Tongue (tissue), 1 donor: ENCODE measurements at regions not wholly inside any gene's neighbourhood (a gene's known extent, or its start where the extent isn't known, plus 50 kb on each side); places are given as distances from the start of the nearest gene placed in this dataset.
"Not testable (repeated sequence)": the region's sequence is repeated elsewhere in the genome, so short reads cannot be mapped to it uniquely, and the experiment has no call there.

ENCODE experiments used
- DNase-seq: peaks from one replicate; pipeline ENCODE4 v3.0.0-alpha.2; 2015

DNA sequence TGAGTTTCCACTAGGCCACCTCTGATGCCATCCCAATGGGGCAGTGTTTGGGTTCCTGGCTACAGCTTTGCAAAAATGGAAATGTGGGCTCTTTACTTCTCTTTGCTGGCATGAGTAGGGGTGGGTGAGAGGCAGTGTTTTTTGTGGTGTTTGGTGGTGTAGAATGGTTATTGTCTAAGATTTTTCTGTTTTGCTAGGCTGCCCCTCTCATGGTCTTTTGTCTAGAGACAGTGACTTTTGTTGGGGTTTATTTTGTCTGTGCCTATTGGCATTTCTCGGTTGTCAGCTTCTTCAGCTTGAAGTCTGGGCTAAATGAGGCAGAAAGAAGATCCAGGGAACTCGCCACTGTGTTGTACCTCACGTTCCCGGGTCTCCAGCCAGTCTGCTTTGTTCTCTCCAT, 112.1 kb downstream of the CENPF start:
- DNase-seq, result no peak

DNA sequence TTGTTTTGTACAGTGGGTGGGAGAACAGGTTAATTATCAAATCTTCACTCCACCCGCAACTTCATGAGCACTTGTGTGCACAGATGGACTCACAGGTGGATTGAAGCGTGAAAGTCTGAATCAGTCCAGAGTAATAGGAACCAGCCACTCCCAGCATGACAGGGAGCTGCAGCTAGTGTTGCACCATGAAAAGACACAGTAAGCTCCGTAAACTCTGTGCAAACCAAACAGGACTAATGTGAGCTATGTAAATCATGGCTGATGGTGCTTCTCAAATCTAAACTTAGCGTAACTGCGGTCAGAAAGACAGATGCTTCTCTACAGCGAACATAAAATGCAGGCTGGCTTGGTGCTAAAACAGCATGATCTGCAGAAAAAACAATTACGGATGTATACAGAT, 114.4 kb downstream of the CENPF start:
- peak; percentile 32 for DNase-seq

DNA sequence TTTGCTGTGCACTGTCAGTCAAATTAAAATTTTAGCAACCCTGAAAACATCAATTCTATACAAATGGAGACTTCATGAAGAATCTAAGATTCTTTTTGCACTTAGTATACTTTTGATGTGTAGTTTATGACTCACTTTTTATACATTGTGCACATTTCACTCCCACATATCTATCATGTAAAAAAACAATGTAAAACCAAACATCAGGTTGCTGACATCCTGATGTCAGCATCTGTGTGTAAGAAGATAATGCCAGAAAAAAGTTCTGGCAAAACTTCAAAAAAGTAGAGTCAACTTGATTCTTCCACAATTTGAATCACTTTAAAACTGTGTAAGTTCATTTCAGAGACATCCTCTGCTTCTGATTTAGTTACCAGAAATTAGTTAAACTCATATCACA, 115.7 kb downstream of the CENPF start:
- DNase-seq, result no peak

DNA sequence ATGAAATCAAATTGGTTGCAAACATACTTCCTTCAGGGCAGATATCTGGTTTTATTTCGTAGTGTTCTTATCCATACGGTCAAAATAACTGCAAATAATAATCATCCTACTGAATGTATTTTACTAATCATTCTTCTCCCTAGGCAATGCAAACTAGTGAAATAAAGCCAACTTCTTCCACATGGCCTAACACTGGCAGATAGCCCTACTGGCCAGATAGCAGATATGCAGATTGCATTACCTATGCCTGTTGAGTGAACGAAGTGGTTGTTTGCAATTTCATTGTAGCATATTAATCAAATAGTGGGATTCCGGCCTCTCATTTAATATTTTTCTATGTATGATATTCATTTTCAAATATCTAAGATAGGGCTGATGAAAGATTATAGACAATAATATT, 116.2 kb downstream of the CENPF start:
- DNase-seq, result no peak

DNA sequence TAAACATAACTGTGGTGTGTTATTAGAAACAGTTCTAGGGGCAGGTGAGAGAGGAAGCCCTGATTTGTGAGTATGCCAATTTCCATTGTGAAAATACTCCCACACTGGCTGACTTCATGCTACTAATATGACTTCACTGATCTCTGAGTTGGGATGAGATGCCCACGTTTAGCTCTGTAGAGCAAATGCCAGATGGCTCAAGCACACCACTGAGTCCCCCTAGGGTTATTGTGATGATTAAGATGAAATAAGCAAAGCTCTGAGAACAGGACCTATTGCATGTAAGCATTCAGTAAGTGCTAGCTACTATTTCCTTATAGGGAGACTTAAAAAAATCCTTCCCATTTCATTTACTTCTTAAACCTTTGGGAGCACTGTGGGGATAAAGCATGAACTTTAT, 117.6 kb downstream of the CENPF start:
- DNase-seq, result no peak

DNA sequence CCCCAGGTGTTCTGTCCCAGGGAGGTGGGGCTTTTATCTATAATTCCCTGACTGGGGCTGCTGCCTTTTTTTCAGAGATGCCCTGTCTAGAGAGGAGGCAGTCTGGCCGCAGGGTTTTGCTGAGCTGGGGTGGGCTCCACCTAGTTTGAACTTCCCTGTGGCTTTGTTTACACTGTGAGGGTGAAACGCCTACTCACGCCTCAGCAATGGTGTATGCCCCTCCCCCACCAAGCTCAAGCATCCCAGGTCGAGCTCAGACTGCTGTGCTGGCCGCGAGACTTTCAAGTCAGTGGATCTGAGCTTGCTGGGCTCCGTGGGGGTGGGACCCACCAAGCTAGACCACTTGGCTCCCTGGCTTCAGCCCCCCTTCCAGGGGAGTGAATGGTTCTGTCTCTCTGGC, 124.3 kb downstream of the CENPF start:
- no peak for DNase-seq

DNA sequence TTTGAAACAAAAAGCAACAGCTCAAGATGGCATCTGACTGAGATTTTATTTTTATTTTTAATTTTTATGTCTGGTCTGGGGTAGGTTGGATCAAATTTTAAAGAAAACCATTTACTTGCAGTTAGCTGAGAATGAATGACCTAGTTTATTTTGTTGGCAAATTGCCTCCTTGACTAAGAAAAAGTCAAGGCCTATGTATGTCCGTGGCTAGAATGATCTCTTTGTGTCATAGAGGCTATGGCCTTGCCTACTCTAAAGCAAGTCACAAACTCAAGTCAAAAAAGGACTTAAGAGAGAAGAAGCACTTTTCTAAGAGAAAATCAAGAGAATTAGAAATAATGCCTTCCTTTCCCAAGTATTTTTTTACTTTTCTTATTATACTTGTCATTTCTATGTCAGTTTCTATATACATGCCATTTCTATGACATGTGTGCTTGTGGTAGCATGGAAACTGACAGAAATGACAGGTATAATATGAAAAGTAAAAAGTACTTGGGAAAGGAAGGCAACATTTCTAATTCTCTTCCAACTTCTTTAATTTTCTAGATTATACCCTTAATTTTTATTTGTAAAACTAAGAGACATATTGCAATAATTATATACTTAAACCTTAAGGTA, 136.7 kb downstream of the CENPF start:
- peak; percentile 14 for DNase-seq

DNA sequence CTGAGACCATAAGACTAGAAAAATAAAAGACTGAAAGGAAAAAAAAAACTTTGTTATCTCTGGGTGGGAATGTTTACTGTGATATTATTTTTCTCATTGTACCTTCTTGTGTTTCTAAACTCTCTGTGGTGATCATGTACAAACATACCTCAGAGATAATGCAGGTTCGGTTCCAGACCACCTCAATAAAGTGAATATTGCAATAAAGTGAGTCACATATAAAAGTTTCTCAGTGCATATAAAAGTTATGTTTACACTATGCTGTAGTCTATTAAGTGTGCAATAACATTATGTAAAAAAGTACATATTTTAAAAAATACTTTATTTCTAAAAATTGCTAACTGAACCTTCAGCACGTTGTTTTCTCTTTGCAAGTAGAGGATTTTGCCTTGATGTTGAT, 137.5 kb downstream of the CENPF start:
- no peak for DNase-seq

DNA sequence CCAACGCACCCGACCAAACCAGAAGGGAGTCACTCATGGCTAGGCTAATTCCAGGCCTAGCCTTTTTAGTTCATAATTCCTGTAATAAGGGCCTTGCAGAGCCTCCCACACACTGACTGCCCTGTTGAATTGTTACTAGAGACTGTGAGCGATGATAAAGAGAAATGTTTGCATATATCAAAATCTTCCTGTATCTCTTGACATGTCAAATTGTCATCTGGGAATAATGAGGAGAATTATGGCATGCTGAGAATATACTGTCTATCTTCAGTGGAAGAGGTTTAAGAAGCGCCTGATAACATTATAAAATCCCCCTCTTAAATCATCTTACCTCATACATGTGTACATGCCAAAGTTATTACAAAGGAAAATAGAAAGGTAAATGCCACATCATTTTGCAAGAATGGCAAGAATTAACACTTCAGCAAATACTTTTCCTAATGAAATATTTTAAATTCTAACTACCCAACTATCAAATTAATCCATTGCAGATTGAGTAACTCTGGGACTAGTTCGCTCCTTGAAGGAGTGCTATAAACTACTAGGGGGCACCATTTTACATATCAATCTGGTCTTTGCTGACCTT, 144.1 kb downstream of the CENPF start:
- no peak for DNase-seq

DNA sequence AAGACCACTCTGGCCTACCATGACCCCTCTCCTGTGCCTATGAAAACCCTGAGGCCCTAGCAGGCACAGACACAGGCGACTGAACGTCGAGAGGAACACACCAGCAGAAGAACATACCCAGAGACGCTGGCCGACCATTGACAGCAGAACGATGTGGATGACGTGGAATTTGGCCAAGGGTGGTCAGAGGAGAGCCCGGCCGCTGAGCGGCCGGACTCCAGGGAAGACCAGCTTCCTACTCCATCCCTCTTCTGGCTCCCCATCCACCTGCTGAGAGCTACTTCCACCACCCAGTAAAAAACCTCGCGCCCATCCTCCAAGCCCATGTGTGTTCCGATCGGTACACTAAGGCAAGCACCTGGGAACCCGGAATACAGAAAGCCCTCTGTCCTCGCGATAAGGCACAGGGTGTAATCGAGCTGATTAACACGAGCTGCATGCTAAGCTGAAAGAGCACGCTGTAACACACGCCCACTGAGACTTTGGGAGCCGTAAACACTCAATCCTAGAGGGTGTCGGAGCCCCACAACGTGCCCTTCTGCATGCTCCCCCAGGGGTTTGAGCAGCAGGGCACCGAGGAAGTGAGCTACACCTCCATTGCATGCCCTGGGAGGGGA, 150.3 kb downstream of the CENPF start:
- no peak for DNase-seq

DNA sequence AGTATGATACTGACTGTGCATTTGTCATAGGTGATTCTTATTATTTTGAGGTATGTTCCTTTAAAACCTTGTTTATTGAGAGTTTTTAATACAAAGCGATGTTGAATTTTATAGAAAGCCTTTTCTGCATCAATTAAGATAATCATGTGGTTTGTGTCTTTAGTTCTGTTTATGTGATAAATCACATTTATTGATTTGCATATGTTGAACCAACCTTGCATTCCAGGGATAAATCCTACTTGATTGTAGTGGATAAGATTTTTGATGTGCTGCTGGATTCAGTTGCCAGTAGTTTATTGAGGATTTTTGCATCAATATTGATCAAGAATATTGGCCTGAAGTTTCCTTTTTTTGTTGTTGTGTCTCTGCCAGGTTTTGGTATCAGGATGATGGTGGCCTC, 158.0 kb downstream of the CENPF start:
- no peak for DNase-seq

DNA sequence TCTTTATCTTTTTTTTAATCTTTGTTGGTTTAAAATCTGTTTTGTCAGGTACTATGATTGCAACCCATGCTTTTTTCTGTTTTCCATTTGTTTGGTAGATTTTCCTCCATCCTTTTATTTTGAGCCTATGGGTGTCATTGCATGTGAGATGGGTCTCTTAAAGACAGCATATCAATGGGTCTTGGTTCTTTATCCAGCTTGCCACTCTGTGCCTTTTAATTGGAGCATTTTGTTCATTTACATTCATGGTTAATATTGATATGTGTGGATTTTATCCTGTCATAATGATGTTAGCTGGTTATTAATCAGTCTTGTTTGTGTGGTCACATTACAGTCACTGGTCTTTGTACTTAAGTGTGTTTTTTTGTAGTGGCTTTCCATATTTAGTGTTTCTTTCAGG, 159.9 kb downstream of the CENPF start:
- no peak for DNase-seq

DNA sequence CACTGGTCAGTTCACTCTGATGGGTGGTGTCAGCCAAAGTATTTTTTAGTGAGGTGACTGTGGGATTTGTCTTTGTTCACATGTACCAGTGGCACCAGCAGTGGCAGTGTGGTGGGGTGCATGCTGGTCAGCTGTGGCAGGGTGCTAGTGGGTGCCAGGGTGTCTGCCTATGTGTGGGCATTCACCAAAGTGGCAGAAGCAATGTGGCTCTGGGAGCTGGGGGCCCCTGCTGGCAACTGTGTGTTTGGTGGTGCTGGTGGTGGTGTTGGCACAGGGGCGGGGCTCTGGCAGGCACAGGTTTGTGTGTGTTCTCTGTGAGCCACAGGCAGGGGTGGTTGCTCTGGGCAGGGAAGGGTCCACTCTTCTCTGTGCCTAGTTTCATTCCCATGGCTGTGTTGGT, 161.5 kb downstream of the CENPF start:
- no peak for DNase-seq

DNA sequence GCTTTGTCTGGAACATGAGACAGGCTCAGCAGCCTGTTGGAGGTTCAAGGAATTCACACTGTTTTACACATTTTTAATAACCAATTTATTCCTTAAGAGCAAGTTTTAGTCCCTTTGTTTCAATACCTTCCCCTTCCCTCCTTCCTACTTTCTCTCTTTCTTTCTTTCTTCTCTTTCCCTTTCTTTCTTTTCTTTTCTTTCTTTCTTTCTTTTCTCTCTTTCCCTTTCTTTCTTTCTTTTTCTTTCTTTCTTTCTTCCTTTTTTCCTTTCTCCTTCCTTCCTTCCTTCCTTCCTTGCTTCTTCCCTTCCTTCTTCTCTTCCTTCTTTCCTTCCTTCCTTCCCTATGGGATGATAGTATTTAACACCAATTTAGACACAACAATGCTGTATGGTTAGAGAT, 164.2 kb downstream of the CENPF start:
- DNase-seq, result no peak

DNA sequence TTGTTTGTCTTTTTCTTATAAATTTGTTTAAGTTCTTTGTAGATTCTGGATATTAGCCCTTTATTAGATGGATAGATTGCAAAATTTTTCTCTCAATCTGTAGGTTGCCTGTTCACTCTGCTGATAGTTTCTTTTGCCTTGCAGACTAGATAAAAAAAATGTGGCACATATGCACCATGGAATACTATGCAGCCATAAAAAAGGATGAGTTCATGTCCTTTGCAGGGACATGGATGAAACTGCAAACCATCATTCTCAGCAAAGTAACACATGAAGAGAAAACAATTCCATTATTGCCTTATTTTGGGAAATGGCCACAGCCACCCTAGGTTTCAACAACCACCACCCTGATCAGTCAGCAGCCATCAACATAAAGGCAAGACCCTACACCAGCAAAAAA, 166.7 kb downstream of the CENPF start:
- DNase-seq, result not testable (repeated sequence)

DNA sequence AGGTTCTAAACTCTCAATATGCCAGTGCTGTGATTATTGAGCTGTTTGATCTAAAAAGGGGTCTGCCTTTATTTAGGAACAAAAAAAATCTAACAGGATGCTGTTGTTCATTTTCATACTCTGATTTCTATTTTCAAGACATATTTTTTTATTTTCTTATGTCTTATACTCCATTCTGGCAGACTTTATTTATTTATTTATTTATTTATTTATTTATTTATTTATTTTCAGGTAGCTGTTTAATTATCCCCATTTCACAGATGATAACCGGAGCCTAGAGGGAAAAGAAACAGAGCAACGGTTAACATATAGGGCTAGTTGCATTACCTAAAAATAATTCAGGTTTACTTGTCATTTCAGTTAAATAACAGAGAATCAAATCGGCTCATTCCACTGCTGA, 174.4 kb downstream of the CENPF start:
- DNase-seq, result no peak

DNA sequence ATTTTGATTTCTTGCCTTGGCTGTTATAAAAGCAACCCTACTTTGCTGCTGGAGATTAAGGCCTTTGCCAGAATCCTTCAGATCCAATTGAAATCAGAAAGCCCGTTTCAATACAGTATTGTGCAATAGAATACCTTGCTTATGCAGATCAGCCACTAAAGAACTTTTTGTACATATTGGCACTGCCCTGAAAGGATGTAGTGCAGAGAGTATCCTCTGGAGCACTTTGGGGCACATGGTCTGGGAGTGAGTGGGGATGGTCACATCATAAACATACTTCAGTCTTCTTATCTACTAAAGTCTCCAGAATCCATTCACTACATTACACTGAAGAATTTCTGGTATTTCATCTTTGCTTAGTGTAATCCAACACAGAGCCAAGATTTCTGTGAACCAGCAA, 189.0 kb downstream of the CENPF start:
- DNase-seq, result no peak

DNA sequence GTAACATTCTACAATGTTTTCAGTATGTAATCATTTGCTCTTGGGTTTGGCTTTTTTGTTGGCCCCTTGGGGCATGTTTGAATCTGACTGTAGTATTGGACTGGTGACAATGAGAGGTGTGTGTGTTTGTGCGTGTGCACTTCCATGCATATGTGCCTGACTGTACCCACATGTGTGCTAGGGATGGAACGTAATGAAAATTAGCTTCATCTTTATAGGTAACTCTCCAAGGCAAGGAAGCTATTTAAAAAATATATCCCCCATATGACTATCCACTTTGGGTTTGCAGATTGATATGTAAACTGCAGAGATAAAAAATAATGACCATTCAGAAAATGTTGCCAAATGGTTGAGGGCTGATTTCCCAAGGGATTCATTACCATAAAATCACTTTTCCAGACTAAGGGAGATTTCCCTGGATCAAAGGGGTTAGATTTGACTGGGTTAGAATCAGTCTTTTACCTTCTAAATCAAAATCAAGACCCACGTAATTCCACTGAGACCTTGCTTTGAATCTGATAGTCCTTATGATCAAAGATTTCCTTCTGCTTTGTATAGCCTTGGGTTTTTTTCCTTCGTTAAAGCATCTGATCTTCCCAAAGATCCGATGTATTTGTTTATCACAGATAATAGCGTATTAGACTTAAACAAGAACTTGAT, 189.7 kb downstream of the CENPF start:
- DNase-seq, result no peak

DNA sequence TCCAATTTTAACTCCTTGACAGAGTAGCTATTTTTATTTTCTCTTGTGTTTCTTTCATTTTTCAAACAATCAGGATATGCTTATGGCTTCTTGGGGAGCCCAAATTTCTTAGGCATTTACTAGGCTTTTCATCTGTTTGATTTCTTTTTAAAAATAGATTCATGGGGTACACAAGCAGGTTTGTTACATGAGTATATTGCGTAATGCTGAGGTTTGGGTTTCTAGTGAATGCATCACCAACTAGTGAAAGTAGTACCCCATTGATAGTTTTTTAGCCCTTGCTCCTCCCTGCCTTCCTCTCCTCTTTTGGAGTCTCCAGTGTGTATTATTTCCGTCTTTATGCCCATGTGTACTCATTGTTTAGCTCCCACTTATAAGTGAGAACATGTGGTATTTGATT, 190.7 kb downstream of the CENPF start:
- DNase-seq, result no peak

DNA sequence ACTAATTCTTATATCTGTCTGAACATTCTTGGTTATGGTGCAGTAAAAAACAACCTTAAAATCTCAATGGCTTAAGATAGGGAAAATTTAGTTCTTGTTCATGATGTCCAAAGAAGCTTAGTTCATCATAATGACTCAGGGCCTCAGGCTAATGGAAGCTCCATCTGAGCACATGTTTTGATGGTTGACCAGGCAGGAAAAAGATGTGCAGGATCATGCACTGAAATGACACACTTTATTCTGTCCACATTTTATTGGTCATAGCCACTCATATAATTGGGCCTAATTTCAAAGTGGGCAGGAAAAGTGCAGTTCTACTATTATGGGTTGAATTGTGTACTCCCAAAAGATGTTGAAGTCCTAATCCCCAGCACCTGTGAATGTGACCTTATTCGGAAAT, 198.2 kb downstream of the CENPF start:
- no peak for DNase-seq

DNA sequence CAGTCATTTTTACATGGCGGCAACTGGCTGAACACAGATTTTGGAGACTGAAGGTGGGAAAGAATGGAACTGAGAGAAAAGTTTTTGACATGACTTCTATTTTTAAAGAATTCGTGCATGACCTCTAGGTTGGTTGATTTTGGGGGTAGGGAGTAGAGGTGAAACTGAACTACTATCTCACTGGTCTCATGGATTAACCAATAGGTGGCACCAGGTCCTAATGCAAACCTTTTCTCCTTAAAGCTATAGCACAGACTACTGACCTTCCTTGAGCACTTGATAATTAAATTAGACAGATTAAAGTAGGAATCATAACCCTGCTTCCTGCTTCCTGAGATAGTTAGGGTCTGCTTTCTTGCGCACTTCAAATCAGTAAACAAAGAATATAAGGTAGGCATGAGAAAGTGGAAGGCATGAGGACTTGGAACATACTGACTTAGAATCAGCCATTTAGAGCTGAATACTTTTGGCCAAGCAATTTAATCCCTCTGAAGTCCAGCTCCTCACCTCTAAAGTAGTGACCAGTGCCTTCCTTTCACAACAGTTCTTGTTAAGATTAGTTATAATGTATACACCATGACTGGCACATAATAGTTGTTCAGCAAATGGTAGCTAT, 206.0 kb downstream of the CENPF start:
- no peak for DNase-seq

DNA sequence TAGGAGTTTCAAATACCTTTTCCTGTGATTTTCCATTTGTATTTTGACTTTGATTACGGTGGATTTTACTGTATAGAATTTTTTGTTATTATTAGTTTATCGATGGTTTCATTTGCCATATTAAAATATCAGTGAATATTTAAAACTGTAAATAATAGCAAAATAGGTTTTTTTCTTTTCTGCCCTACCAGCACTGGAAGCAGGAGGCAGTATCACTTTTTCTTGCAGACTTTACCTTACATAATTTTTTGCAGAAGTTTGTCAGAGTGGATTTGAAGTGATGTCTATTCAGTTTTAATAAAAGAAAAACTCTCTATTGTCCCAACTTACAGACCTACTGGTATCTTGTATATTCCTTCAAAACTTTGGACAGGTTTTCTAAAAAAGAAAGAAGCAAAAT, 213.6 kb downstream of the CENPF start:
- no peak for DNase-seq
